Upper lobe of left lung (tissue), 6 donors: ENCODE measurements at regions not wholly inside any gene's neighbourhood (a gene's known extent, or its start where the extent isn't known, plus 50 kb on each side); places are given as distances from the start of the nearest gene placed in this dataset.

Experiments
- ATAC-seq, 2 donors: fragments of 200-7000 bp; cut with Tn5 transposase; one replicate each; pipeline ENCODE4 v1.9.1; 2022; ENCODE audit warnings: mild to moderate bottlenecking in 2 of 2, moderate library complexity in 2 of 2; ENCODE audit not compliant: low FRiP score in 2 of 2
- DNase-seq, 2 donors: peaks; one replicate each; pipeline ENCODE4 v3.0.0-alpha.2; 2019 to 2020
- H3K27ac ChIP-seq, 4 donors: fragments of 200-600 bp; sonication (generic); one replicate each; pipeline ENCODE4 v1.5.1; 2016 to 2019
- H3K27me3 ChIP-seq, 4 donors: fragments of 200-600 bp; sonication (generic); one replicate each; pipeline ENCODE4 v1.5.1; 2017 to 2019
- H3K36me3 ChIP-seq, 4 donors: fragments of 200-600 bp; sonication (generic); one replicate each; pipeline ENCODE4 v1.5.1; 2016 to 2019
- H3K4me1 ChIP-seq, 4 donors: fragments of 200-600 bp; sonication (generic); one replicate each; pipeline ENCODE4 v1.5.1; 2018 to 2019
- H3K4me3 ChIP-seq, 4 donors: fragments of 200-600 bp; sonication (generic); one replicate each; pipeline ENCODE4 v1.5.1; 2017 to 2019; ENCODE audit warnings: mild to moderate bottlenecking in 2 of 4, moderate library complexity in 1 of 4
- H3K9me3 ChIP-seq, 4 donors: fragments of 200-600 bp; sonication (generic); one replicate each; pipeline ENCODE4 v1.5.1; 2018 to 2019
- CTCF ChIP-seq, 6 experiments: fragments of 450-650 bp in 4 of 6; fragments of 200-600 bp in 2 of 6; sonication (generic) in 2 of 6; IDR thresholded peaks; one replicate each; pipeline ENCODE4 v1.5.1; 2016 to 2019; ENCODE audit warnings: antibody characterized with exemption in 6 of 6
- EP300 ChIP-seq, 4 donors: sonication (generic); formaldehyde crosslinking; IDR thresholded peaks; one replicate each; pipeline ENCODE4 v1.5.1; 2017; ENCODE audit warnings: antibody characterized with exemption in 4 of 4, control low read depth in 2 of 4
- POLR2A ChIP-seq, 4 donors: fragments of 450-650 bp; IDR thresholded peaks; one replicate each; pipeline ENCODE4 v1.5.1; 2016 to 2017; ENCODE audit warnings: antibody characterized with exemption in 4 of 4, mild to moderate bottlenecking in 2 of 4
- POLR2AphosphoS5 ChIP-seq, 2 donors: sonication (generic); formaldehyde crosslinking; IDR thresholded peaks; one replicate each; pipeline ENCODE4 v1.5.1; 2017; ENCODE audit warnings: antibody characterized with exemption in 2 of 2
- WGBS, 2 donors: methylation state at CpG; one replicate each; pipeline ENCODE4 v1.1.5; 2017 to 2018; 5-methylcytosine and 5-hydroxymethylcytosine counted together
- donor health status: DM: no; HTN: no; CAD: no; lungs with moderate emphysema.
- donor health status: DM: no; HTN: yes; CAD: no; lungs with severe emphysema.

- ATAC-seq = peak in 1 of 2 donors; percentile 24
- Histone ChIP-seq H3K27me3 (no peaks in the 10 kb centered on the region), H3K36me3 (no peaks in the 10 kb centered on the region), H3K9me3 (no peaks in the 10 kb centered on the region), H3K4me1 (no peaks in the 10 kb centered on the region), H3K27ac (no peak overlapping the region), H3K4me3 (no peak overlapping the region)
- TF ChIP-seq POLR2A (IDR thresholded peaks at IDR 0.05) (no peak), POLR2AphosphoS5 (IDR thresholded peaks at IDR 0.05) (no peak), EP300 (IDR thresholded peaks at IDR 0.05) (no peak), CTCF (IDR thresholded peaks at IDR 0.05) (no peak)
- no peak for DNase-seq
- 49 to 70% methylated on average over 12 of the region's 12 CpGs for WGBS, 2 donors
These were observed 647.3 kb downstream of the TBC1D22A start for GRCh38 chr22:47409539-47410275.

GRCh38 chr22:47408409-47408808 is 646.0 kb downstream of the TBC1D22A start:
- TF ChIP-seq CTCF (IDR thresholded peaks at IDR 0.05) (no peak), POLR2A (IDR thresholded peaks at IDR 0.05) (no peak), EP300 (IDR thresholded peaks at IDR 0.05) (no peak), POLR2AphosphoS5 (IDR thresholded peaks at IDR 0.05) (no peak)
- WGBS, 2 donors = 77 to 83% methylated on average over 5 to 7 of the region's 7 CpGs
- no peak for ATAC-seq
- no peaks in the 10 kb centered on the region for H3K4me1 ChIP-seq
- no peak overlapping the region for H3K4me3 ChIP-seq
- H3K9me3 ChIP-seq = no peaks in the 10 kb centered on the region
- H3K27ac ChIP-seq = no peak overlapping the region
- H3K36me3 ChIP-seq = no peaks in the 10 kb centered on the region
- no peaks in the 10 kb centered on the region for H3K27me3 ChIP-seq
- no peak for DNase-seq

- H3K27ac ChIP-seq = no peak overlapping the region
- no peaks in the 10 kb centered on the region for H3K27me3 ChIP-seq
- 69 to 86% methylated on average over 6 of the region's 6 CpGs for WGBS, 2 donors
- ATAC-seq = no peak
- no peaks in the 10 kb centered on the region for H3K36me3 ChIP-seq
- DNase-seq = no peak
- no peaks in the 10 kb centered on the region for H3K4me1 ChIP-seq
- no peak overlapping the region for H3K4me3 ChIP-seq
- no peak for TF ChIP-seq POLR2AphosphoS5 (IDR thresholded peaks at IDR 0.05)
- no peak for TF ChIP-seq POLR2A (IDR thresholded peaks at IDR 0.05)
- no peak for TF ChIP-seq CTCF (IDR thresholded peaks at IDR 0.05)
- TF ChIP-seq EP300 (IDR thresholded peaks at IDR 0.05) = no peak
- no peaks in the 10 kb centered on the region for H3K9me3 ChIP-seq
These were observed 645.1 kb downstream of the TBC1D22A start for GRCh38 chr22:47407461-47408025.

GRCh38 chr22:47406896-47407295 is 644.4 kb downstream of the TBC1D22A start:
- ATAC-seq (no peak), DNase-seq (no peak)
- Histone ChIP-seq H3K4me1 (no peaks in the 10 kb centered on the region), H3K4me3 (no peak overlapping the region), H3K27ac (no peak overlapping the region), H3K27me3 (no peaks in the 10 kb centered on the region), H3K9me3 (no peaks in the 10 kb centered on the region), H3K36me3 (no peaks in the 10 kb centered on the region)
- TF ChIP-seq CTCF (IDR thresholded peaks at IDR 0.05) = no peak
- no peak for TF ChIP-seq POLR2AphosphoS5 (IDR thresholded peaks at IDR 0.05)
- TF ChIP-seq POLR2A (IDR thresholded peaks at IDR 0.05) = no peak
- TF ChIP-seq EP300 (IDR thresholded peaks at IDR 0.05) = no peak
- 78 to 91% methylated on average over 11 of the region's 11 CpGs for WGBS, 2 donors
